ENCODE measurements at regions not wholly inside any gene's neighbourhood (a gene's known extent, or its start where the extent isn't known, plus 50 kb on each side); places are given as distances from the start of the nearest gene placed in this dataset.

- DNase-seq (ENCODE audit: low read depth in 1 of 2, low spot score in 1 of 2) = no peak
Measured at GRCh38 chr9:108521063-108521590, 334.7 kb downstream of the ACTL7B start.

- no peak for DNase-seq (ENCODE audit: low read depth in 1 of 2, low spot score in 1 of 2)
Measured at GRCh38 chr9:108519437-108519836, 336.3 kb downstream of the ACTL7B start.

- no peak for DNase-seq (ENCODE audit: low read depth in 1 of 2, low spot score in 1 of 2)
Measured at GRCh38 chr9:108517651-108518365, 338.0 kb downstream of the ACTL7B start.

GRCh38 chr9:108516391-108516790 is 339.4 kb downstream of the ACTL7B start:
- no peak for DNase-seq (ENCODE audit: low read depth in 1 of 2, low spot score in 1 of 2)

- no peak for DNase-seq (ENCODE audit: low read depth in 1 of 2, low spot score in 1 of 2)
Measured at GRCh38 chr9:108515856-108516255, 339.9 kb downstream of the ACTL7B start.

- no peak for DNase-seq (ENCODE audit: low read depth in 1 of 2, low spot score in 1 of 2)
Measured at GRCh38 chr9:108512426-108513173, 343.2 kb downstream of the ACTL7B start.

- DNase-seq (ENCODE audit: low read depth in 1 of 2, low spot score in 1 of 2) = no peak
Measured at GRCh38 chr9:108511307-108511706, 344.5 kb downstream of the ACTL7B start.

GRCh38 chr9:108496846-108497245 is 358.9 kb downstream of the ACTL7B start:
- no peak for DNase-seq (ENCODE audit: low read depth in 1 of 2, low spot score in 1 of 2)

GRCh38 chr9:108489567-108489966 is 366.2 kb downstream of the ACTL7B start:
- no peak for DNase-seq (ENCODE audit: low read depth in 1 of 2, low spot score in 1 of 2)

- no peak for DNase-seq (ENCODE audit: low read depth in 1 of 2, low spot score in 1 of 2)
Measured at GRCh38 chr9:108486831-108487230, 369.0 kb downstream of the ACTL7B start.

GRCh38 chr9:108484468-108484867 is 371.3 kb downstream of the ACTL7B start:
- no peak for DNase-seq (ENCODE audit: low read depth in 1 of 2, low spot score in 1 of 2)

- DNase-seq (ENCODE audit: low read depth in 1 of 2, low spot score in 1 of 2) = no peak
Measured at GRCh38 chr9:108483676-108484075, 372.1 kb downstream of the ACTL7B start.

- no peak for DNase-seq (ENCODE audit: low read depth in 1 of 2, low spot score in 1 of 2)
Measured at GRCh38 chr9:108479989-108480652, 375.7 kb downstream of the ACTL7B start.

GRCh38 chr9:108478431-108479332 is 377.1 kb downstream of the ACTL7B start:
- no peak for DNase-seq (ENCODE audit: low read depth in 1 of 2, low spot score in 1 of 2)

GRCh38 chr9:108477529-108478006 is 378.2 kb downstream of the ACTL7B start:
- no peak for DNase-seq (ENCODE audit: low read depth in 1 of 2, low spot score in 1 of 2)

- DNase-seq (ENCODE audit: low read depth in 1 of 2, low spot score in 1 of 2) = no peak
Measured at GRCh38 chr9:108476574-108476973, 379.2 kb downstream of the ACTL7B start.

GRCh38 chr9:108475813-108476212 is 380.0 kb downstream of the ACTL7B start:
- DNase-seq (ENCODE audit: low read depth in 1 of 2, low spot score in 1 of 2) = no peak

GRCh38 chr9:108474356-108474755 is 381.4 kb downstream of the ACTL7B start:
- no peak for DNase-seq (ENCODE audit: low read depth in 1 of 2, low spot score in 1 of 2)

GRCh38 chr9:108473209-108474112 is 382.3 kb downstream of the ACTL7B start:
- no peak for DNase-seq (ENCODE audit: low read depth in 1 of 2, low spot score in 1 of 2)

GRCh38 chr9:108469654-108470053 is 386.1 kb downstream of the ACTL7B start:
- no peak for DNase-seq (ENCODE audit: low read depth in 1 of 2, low spot score in 1 of 2)

All from activated CD4-positive, alpha-beta T cell treated with anti-CD3 and anti-CD28 coated beads, Interleukin-2, amount 50 U/mL, for 24 hours (primary cell).